DOHH2 (cell line): ENCODE measurements at regions not wholly inside any gene's neighbourhood (a gene's known extent, or its start where the extent isn't known, plus 50 kb on each side); places are given as distances from the start of the nearest gene placed in this dataset.

Experiments
- H3F3A ChIP-seq: fragments of 200-600 bp; sonication (generic), shearing (Covaris generic); 2 replicates; pipeline ENCODE4 v1.6.0; 2016; ENCODE audit warnings: antibody characterized with exemption, mild to moderate bottlenecking; ENCODE audit not compliant: control insufficient read depth, insufficient read depth
- H3K27ac ChIP-seq: fragments of 200-600 bp; sonication (generic); 2 replicates; pipeline ENCODE4 v1.5.1; 2014; ENCODE audit warnings: low read depth, mild to moderate bottlenecking, low read length, moderate library complexity
- H3K27me3 ChIP-seq: fragments of 200-600 bp; sonication (generic); 2 replicates; pipeline ENCODE4 v1.6.1; 2014; ENCODE audit warnings: mild to moderate bottlenecking, low read length, mixed read lengths; ENCODE audit not compliant: control insufficient read depth
- H3K36me3 ChIP-seq: fragments of 200-600 bp; sonication (generic); 2 replicates; pipeline ENCODE4 v1.6.1; 2014; ENCODE audit warnings: mild to moderate bottlenecking, low read length, moderate library complexity, mixed read lengths; ENCODE audit not compliant: control insufficient read depth
- H3K4me1 ChIP-seq: fragments of 200-600 bp; sonication (generic); 2 replicates; pipeline ENCODE4 v1.6.1; 2014; ENCODE audit warnings: mild to moderate bottlenecking, low read length, mixed read lengths; ENCODE audit not compliant: control insufficient read depth
- H3K4me2 ChIP-seq: fragments of 200-600 bp; sonication (generic); 2 replicates; pipeline ENCODE4 v1.6.0; 2014; ENCODE audit warnings: mild to moderate bottlenecking, low read length, moderate library complexity
- H3K4me3 ChIP-seq: fragments of 200-600 bp; sonication (generic); 2 replicates; pipeline ENCODE4 v1.5.1; 2014; ENCODE audit warnings: mild to moderate bottlenecking, low read length, mixed read lengths
- H3K79me2 ChIP-seq: fragments of 200-600 bp; sonication (generic); 2 replicates; pipeline ENCODE4 v1.6.1; 2014; ENCODE audit warnings: mild to moderate bottlenecking, low read length, mixed read lengths; ENCODE audit not compliant: control insufficient read depth
- H3K9me2 ChIP-seq: fragments of 200-600 bp; sonication (generic); replicated peaks from 2 replicates; pipeline ENCODE4 v1.6.1; 2014; ENCODE audit warnings: mild to moderate bottlenecking, low read length, mixed read lengths; ENCODE audit not compliant: control insufficient read depth
- H3K9me3 ChIP-seq: fragments of 200-600 bp; sonication (generic); 2 replicates; pipeline ENCODE4 v1.6.1; 2014; ENCODE audit warnings: antibody characterized with exemption, low read length, mixed read lengths; ENCODE audit not compliant: control insufficient read depth, insufficient read depth
- H4K20me1 ChIP-seq: fragments of 200-600 bp; sonication (generic); 2 replicates; pipeline ENCODE4 v1.6.0; 2014; ENCODE audit warnings: low read depth, mild to moderate bottlenecking, antibody characterized with exemption, low read length, moderate library complexity; ENCODE audit not compliant: control insufficient read depth, insufficient read depth
- EZH2phosphoT487 ChIP-seq: fragments of 200-600 bp; sonication (generic); IDR thresholded peaks from 2 replicates; pipeline ENCODE4 v1.6.1; 2017; ENCODE audit warnings: borderline replicate concordance, mild to moderate bottlenecking, antibody characterized with exemption, low read length, moderate library complexity, mixed read lengths
- TF ChIP-seq, protein P1 (sequence below): fragments of 200-600 bp; sonication (generic); IDR thresholded peaks from one replicate; pipeline ENCODE4 v1.5.1; 2014; ENCODE audit warnings: antibody characterized with exemption, mild to moderate bottlenecking, low read depth, low read length; ENCODE audit not compliant: poor library complexity, severe bottlenecking

DNA sequence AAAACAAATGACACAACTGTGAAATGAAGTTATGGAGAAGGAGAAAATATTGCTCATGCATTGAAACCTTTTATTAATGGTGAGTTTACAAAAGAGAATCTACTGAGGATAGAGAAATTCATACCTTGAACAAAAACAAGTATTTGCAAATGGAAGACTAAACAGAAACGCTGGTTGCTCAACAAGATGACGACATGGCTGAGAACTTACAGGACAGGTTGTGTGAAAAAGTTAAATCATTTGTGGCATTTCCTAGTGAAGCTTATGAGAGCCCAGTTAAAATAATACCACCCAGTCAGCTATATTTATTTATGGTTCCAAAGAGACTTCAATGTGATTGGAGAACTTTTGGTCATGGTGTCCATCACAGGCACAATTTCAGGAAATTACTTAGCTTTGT lies 148.6 kb upstream of the PKDCC start:
- Histone ChIP-seq H3K36me3 (no peaks in the 10 kb centered on the region), H4K20me1 (no peaks in the 10 kb centered on the region), H3K9me3 (no peaks in the 10 kb centered on the region), H3K79me2 (no peaks in the 10 kb centered on the region), H3K27me3 (peaks cover 3% of the 10 kb centered on the region; the same call in 1 of the 2 replicates), H3F3A (no peaks in the 10 kb centered on the region), H3K4me2 (no peak overlapping the region), H3K9me2 (no peaks in the 10 kb centered on the region), H3K4me1 (no peaks in the 10 kb centered on the region), H3K27ac (no peak overlapping the region), H3K4me3 (no peak overlapping the region)
- TF ChIP-seq, protein P1, sequence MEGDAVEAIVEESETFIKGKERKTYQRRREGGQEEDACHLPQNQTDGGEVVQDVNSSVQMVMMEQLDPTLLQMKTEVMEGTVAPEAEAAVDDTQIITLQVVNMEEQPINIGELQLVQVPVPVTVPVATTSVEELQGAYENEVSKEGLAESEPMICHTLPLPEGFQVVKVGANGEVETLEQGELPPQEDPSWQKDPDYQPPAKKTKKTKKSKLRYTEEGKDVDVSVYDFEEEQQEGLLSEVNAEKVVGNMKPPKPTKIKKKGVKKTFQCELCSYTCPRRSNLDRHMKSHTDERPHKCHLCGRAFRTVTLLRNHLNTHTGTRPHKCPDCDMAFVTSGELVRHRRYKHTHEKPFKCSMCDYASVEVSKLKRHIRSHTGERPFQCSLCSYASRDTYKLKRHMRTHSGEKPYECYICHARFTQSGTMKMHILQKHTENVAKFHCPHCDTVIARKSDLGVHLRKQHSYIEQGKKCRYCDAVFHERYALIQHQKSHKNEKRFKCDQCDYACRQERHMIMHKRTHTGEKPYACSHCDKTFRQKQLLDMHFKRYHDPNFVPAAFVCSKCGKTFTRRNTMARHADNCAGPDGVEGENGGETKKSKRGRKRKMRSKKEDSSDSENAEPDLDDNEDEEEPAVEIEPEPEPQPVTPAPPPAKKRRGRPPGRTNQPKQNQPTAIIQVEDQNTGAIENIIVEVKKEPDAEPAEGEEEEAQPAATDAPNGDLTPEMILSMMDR, result no peak
- TF ChIP-seq EZH2phosphoT487, result no peak

DNA sequence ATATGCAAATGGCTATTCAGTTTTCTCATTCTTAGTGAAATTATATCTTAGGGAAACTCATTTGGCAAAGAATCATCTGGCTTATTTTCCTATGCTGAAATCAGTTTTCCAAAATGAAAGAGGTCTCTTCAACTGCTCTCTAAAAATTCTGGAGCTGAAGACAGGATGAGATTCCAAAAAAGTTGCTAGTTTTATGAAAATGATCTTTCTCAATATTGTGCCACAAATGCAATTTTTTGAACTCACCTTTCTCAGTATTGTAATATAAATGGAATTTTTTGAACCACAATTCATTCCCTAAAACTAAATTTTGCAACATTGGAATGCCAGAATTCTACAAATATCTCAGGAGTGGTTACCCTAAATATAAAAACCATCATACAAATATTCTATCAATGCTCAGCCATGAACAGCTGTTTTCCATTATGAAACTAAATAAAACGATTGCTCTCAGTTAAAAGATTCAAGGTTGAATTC lies 147.7 kb upstream of the PKDCC start:
- no peak for TF ChIP-seq EZH2phosphoT487
- no peaks in the 10 kb centered on the region for H4K20me1 ChIP-seq
- no peaks in the 10 kb centered on the region for H3K79me2 ChIP-seq
- H3K9me3 ChIP-seq, result no peaks in the 10 kb centered on the region
- no peak overlapping the region for H3K27ac ChIP-seq
- H3K9me2 ChIP-seq, result no peaks in the 10 kb centered on the region
- H3K4me2 ChIP-seq, result no peak overlapping the region
- no peak overlapping the region for H3K4me3 ChIP-seq
- no peaks in the 10 kb centered on the region for H3K36me3 ChIP-seq
- H3K4me1 ChIP-seq, result no peaks in the 10 kb centered on the region
- H3K27me3 ChIP-seq, result peaks cover 3% of the 10 kb centered on the region; the same call in 1 of the 2 replicates
- H3F3A ChIP-seq, result no peaks in the 10 kb centered on the region

DNA sequence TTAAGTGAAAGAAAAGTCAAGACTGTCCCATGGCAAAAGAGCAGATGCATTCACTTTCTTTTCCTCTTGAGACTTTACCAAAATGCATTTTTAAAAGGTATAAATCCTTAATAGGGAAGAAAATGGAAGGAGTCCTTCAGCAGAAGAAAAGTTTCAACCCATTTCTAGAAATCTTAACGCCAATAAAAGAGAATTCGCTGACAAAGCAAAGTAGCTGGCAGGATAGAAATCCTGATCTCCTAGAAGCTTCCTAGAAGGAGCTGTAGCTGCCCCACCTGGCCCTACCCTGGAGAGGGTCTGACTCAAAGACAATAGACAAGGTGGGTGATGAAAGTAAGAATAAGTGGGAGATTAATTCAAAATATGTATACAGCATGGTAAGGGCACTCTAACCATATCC lies 144.9 kb upstream of the PKDCC start:
- peaks cover 12% of the 10 kb centered on the region; the same call in 1 of the 2 replicates for H3K27me3 ChIP-seq
- H3F3A ChIP-seq, result no peaks in the 10 kb centered on the region
- H3K4me2 ChIP-seq, result no peak overlapping the region
- no peaks in the 10 kb centered on the region for H3K4me1 ChIP-seq
- H3K79me2 ChIP-seq, result no peaks in the 10 kb centered on the region
- no peaks in the 10 kb centered on the region for H3K36me3 ChIP-seq
- H4K20me1 ChIP-seq, result no peaks in the 10 kb centered on the region
- TF ChIP-seq EZH2phosphoT487, result no peak
- TF ChIP-seq, protein P1, result no peak
- no peak overlapping the region for H3K27ac ChIP-seq
- no peaks in the 10 kb centered on the region for H3K9me2 ChIP-seq
- no peaks in the 10 kb centered on the region for H3K9me3 ChIP-seq
- H3K4me3 ChIP-seq, result no peak overlapping the region

DNA sequence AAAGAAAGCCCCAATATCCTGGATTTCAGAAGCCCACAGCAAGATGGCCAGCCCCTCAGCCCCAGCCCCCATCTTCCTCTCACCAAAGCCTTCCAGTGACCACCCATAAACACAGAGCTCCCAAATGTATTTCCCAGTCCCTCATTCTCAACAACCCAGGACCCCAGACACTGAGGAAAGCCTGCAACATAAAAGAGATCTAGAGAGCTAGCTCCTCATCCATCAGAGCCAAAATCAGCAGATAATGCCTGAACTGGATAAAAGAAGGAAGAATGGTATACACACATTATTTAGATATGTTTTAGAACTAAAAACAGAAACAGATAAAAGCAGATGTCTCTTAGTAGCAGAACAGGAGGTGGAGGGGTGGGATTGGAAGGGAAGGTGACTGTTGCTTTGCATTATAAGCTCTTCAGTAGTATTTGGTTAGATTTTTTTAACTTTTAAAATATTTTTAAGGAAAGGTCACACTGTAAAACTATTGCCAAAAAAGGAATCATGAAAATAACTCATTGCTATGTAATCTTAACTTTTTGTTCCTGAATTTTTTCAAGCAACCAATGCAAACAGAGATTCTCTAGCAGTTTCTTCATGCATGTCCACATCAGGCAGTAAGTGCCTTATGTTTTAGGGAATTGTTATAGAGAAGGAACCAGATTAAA lies 144.2 kb upstream of the PKDCC start:
- no peak for TF ChIP-seq EZH2phosphoT487
- TF ChIP-seq, protein P1, result no peak
- H3K4me2 ChIP-seq, result no peak overlapping the region
- H3K9me3 ChIP-seq, result no peaks in the 10 kb centered on the region
- no peaks in the 10 kb centered on the region for H3F3A ChIP-seq
- H3K4me3 ChIP-seq, result no peak overlapping the region
- peaks cover 12% of the 10 kb centered on the region; the same call in 1 of the 2 replicates for H3K27me3 ChIP-seq
- H3K79me2 ChIP-seq, result no peaks in the 10 kb centered on the region
- no peaks in the 10 kb centered on the region for H3K4me1 ChIP-seq
- no peak overlapping the region for H3K27ac ChIP-seq
- H3K36me3 ChIP-seq, result no peaks in the 10 kb centered on the region
- no peaks in the 10 kb centered on the region for H3K9me2 ChIP-seq
- no peaks in the 10 kb centered on the region for H4K20me1 ChIP-seq
